ENCODE measurements at regions not wholly inside any gene's neighbourhood (a gene's known extent, or its start where the extent isn't known, plus 50 kb on each side); places are given as distances from the start of the nearest gene placed in this dataset.

- DNase-seq (ENCODE audit: extremely low read depth in 1 of 2, low read depth in 1 of 2), result peak in 1 of 2 donors; percentile 51
These were observed 87.2 kb downstream of the PTTG1 start for GRCh38 chr5:160508780-160509361.

GRCh38 chr5:160511280-160511929 is 89.8 kb downstream of the PTTG1 start:
- DNase-seq (ENCODE audit: extremely low read depth in 1 of 2, low read depth in 1 of 2), result no peak

Measured in stimulated activated CD8-positive, alpha-beta memory T cell treated with anti-CD3 and anti-CD28 coated beads, Interleukin-7, amount 100 ng/mL, for 48 hours (primary cell).